Neural progenitor cell (in vitro differentiated cells): ENCODE measurements at regions not wholly inside any gene's neighbourhood (a gene's known extent, or its start where the extent isn't known, plus 50 kb on each side); places are given as distances from the start of the nearest gene placed in this dataset.

Experiments used
- DNase-seq: peaks from one replicate; pipeline ENCODE4 v3.0.0-alpha.2; 2016; ENCODE audit warnings: low spot score
- H2AFZ ChIP-seq: fragments of 200-600 bp; sonication (generic); replicated peaks from 2 replicates; pipeline ENCODE4 v1.6.1; 2016; ENCODE audit warnings: antibody characterized with exemption
- H3F3A ChIP-seq: fragments of 200-600 bp; sonication (generic); 2 replicates; pipeline ENCODE4 v1.6.1; 2016; ENCODE audit warnings: antibody characterized with exemption, low read depth
- H3K27ac ChIP-seq: fragments of 200-600 bp; sonication (generic); 2 replicates; pipeline ENCODE4 v1.5.1; 2016; ENCODE audit warnings: mild to moderate bottlenecking
- H3K27me3 ChIP-seq: fragments of 200-600 bp; sonication (generic); 2 replicates; pipeline ENCODE4 v1.6.1; 2016; ENCODE audit warnings: mild to moderate bottlenecking, moderate library complexity
- H3K36me3 ChIP-seq: fragments of 200-600 bp; sonication (generic); 2 replicates; pipeline ENCODE4 v1.5.1; 2016
- H3K4me1 ChIP-seq: fragments of 200-600 bp; sonication (generic); 2 replicates; pipeline ENCODE4 v1.6.1; 2016; ENCODE audit warnings: mixed run types
- H3K4me2 ChIP-seq: fragments of 200-600 bp; sonication (generic); 2 replicates; pipeline ENCODE4 v1.6.1; 2016
- H3K4me3 ChIP-seq: fragments of 200-600 bp; sonication (generic); 2 replicates; pipeline ENCODE4 v1.5.1; 2016
- H3K79me2 ChIP-seq: fragments of 200-600 bp; sonication (generic); 2 replicates; pipeline ENCODE4 v1.6.1; 2016; ENCODE audit warnings: low read depth
- H3K9ac ChIP-seq: fragments of 200-600 bp; sonication (generic); 2 replicates; pipeline ENCODE4 v1.6.1; 2016
- H3K9me3 ChIP-seq: fragments of 200-600 bp; sonication (generic); 2 replicates; pipeline ENCODE4 v1.5.1; 2016; ENCODE audit warnings: low read depth
- H4K20me1 ChIP-seq: fragments of 200-600 bp; sonication (generic); 2 replicates; pipeline ENCODE4 v1.6.1; 2016; ENCODE audit warnings: low read depth
- H3K27ac Mint-ChIP-seq: 3 replicates; pipeline ENCODE4 v1.8.0; 2021; ENCODE audit warnings: mixed read lengths
- H3K27me3 Mint-ChIP-seq: 2 replicates; pipeline ENCODE4 v1.8.0; 2022; ENCODE audit warnings: low read depth, mild to moderate bottlenecking, inconsistent platforms, moderate library complexity, mixed read lengths; ENCODE audit not compliant: insufficient read depth
- H3K36me3 Mint-ChIP-seq: 3 replicates; pipeline ENCODE4 v1.8.0; 2021; ENCODE audit warnings: mixed read lengths
- H3K4me1 Mint-ChIP-seq: 3 replicates; pipeline ENCODE4 v1.8.0; 2021; ENCODE audit warnings: mixed read lengths
- H3K4me3 Mint-ChIP-seq: 3 replicates; pipeline ENCODE4 v1.8.0; 2021; ENCODE audit warnings: mild to moderate bottlenecking, moderate library complexity, mixed read lengths
- H3K9me3 Mint-ChIP-seq: 3 replicates; pipeline ENCODE4 v1.8.0; 2020; ENCODE audit warnings: mixed read lengths
- CTCF ChIP-seq: fragments of 200-600 bp; sonication (generic); IDR thresholded peaks from 2 replicates; pipeline ENCODE4 v1.5.1; 2017; ENCODE audit warnings: antibody characterized with exemption, mild to moderate bottlenecking
- EZH2 ChIP-seq: fragments of 200-600 bp; sonication (generic); IDR thresholded peaks from 2 replicates; pipeline ENCODE4 v1.6.1; 2017; ENCODE audit warnings: antibody characterized with exemption, mild to moderate bottlenecking, moderate library complexity
- EZH2phosphoT487 ChIP-seq: fragments of 200-600 bp; sonication (generic); IDR thresholded peaks from 2 replicates; pipeline ENCODE4 v1.6.1; 2017; ENCODE audit warnings: antibody characterized with exemption

DNA sequence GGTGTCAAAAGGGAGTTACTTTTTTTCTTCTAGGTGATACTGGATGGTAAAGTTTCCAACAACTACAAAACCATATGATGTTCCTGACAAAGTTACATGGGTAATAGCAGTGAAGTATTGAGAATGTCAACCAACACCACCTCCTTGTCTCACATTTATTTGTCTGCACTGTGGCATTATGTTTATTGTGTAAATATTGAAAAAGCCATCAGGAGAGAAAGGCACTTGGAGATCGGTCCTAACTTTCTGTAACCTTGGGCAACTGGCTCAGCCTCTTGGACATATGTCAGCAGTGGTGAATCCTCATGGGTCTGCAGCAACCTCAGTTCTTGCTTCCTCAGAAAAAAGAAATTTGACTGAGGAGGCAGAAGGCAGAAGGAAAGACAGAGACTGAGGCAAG is 50.0 kb upstream of the ICE1 start:
- Mint-ChIP-seq H3K27me3 (peaks cover 5% of the 10 kb centered on the region), H3K27ac (no peak overlapping the region), H3K36me3 (no peaks in the 10 kb centered on the region), H3K9me3 (peaks cover 13% of the 10 kb centered on the region), H3K4me1 (peaks cover 18% of the 10 kb centered on the region), H3K4me3 (no peak overlapping the region)
- Histone ChIP-seq H3K79me2 (no peaks in the 10 kb centered on the region), H3K27ac (no peak overlapping the region), H3K36me3 (no peaks in the 10 kb centered on the region), H3K4me1 (peaks cover 22% of the 10 kb centered on the region), H3K27me3 (no peaks in the 10 kb centered on the region), H2AFZ (no peak overlapping the region), H3K9me3 (no peaks in the 10 kb centered on the region), H4K20me1 (no peaks in the 10 kb centered on the region), H3F3A (peaks cover 6% of the 10 kb centered on the region), H3K4me3 (no peak overlapping the region), H3K4me2 (no peak overlapping the region), H3K9ac (no peak overlapping the region)
- no peak for DNase-seq
- TF ChIP-seq EZH2phosphoT487 (no peak), CTCF (no peak), EZH2 (no peak)
